Neural cell (in vitro differentiated cells): ENCODE measurements at regions not wholly inside any gene's neighbourhood (a gene's known extent, or its start where the extent isn't known, plus 50 kb on each side); places are given as distances from the start of the nearest gene placed in this dataset.

Experiments used
- H2AFZ ChIP-seq: fragments of 200-600, 300-800 bp; sonication (generic), shearing (Covaris generic); 2 replicates; pipeline ENCODE4 v1.6.0; 2014; ENCODE audit warnings: low read depth, mild to moderate bottlenecking, antibody characterized with exemption, low read length, moderate library complexity
- H3F3A ChIP-seq: fragments of 200-600 bp; shearing (Covaris generic); 2 replicates; pipeline ENCODE4 v1.6.1; 2016; ENCODE audit warnings: mild to moderate bottlenecking, moderate library complexity, mixed read lengths, antibody characterized with exemption, low read length; ENCODE audit not compliant: insufficient read depth, poor library complexity, severe bottlenecking
- H3K27ac ChIP-seq: fragments of 200-600, 300-800 bp; sonication (generic), shearing (Covaris generic); 2 replicates; pipeline ENCODE4 v1.5.1; 2014; ENCODE audit warnings: mild to moderate bottlenecking, low read length, moderate library complexity
- H3K27me3 ChIP-seq: fragments of 300-800, 200-600 bp; sonication (generic), shearing (Covaris generic); 2 replicates; pipeline ENCODE4 v1.6.0; 2014; ENCODE audit warnings: mild to moderate bottlenecking, low read depth, low read length, moderate library complexity; ENCODE audit not compliant: insufficient read depth
- H3K36me3 ChIP-seq: fragments of 300-800, 200-600 bp; sonication (generic), shearing (Covaris generic); 2 replicates; pipeline ENCODE4 v1.5.1; 2014; ENCODE audit warnings: mild to moderate bottlenecking, antibody characterized with exemption, low read length, moderate library complexity; ENCODE audit not compliant: insufficient read depth
- H3K4me2 ChIP-seq: fragments of 300-800, 200-600 bp; sonication (generic), shearing (Covaris generic); 2 replicates; pipeline ENCODE4 v1.6.0; 2014; ENCODE audit warnings: mild to moderate bottlenecking, low read length
- H3K4me3 ChIP-seq: fragments of 300-800, 200-600 bp; sonication (generic), shearing (Covaris generic); 2 replicates; pipeline ENCODE4 v1.5.1; 2014; ENCODE audit warnings: mild to moderate bottlenecking, low read length, moderate library complexity
- H3K79me2 ChIP-seq: fragments of 200-600 bp; shearing (Covaris generic); replicated peaks from 2 replicates; pipeline ENCODE4 v1.6.0; 2014; ENCODE audit warnings: mild to moderate bottlenecking, low read length, moderate library complexity; ENCODE audit not compliant: insufficient read depth
- H3K9ac ChIP-seq: fragments of 300-800, 200-600 bp; sonication (generic), shearing (Covaris generic); 2 replicates; pipeline ENCODE4 v1.6.1; 2016; ENCODE audit warnings: mild to moderate bottlenecking, low read length, mixed read lengths
- H3K9me2 ChIP-seq: fragments of 200-600 bp; shearing (Covaris generic); 2 replicates; pipeline ENCODE4 v1.6.1; 2016; ENCODE audit warnings: mild to moderate bottlenecking, low read length, mixed read lengths; ENCODE audit not compliant: insufficient read depth
- H3K9me3 ChIP-seq: fragments of 200-600, 300-800 bp; sonication (generic), shearing (Covaris generic); 2 replicates; pipeline ENCODE4 v1.6.1; 2016; ENCODE audit warnings: mild to moderate bottlenecking, mixed run types, low read length, moderate library complexity, mixed read lengths
- H4K20me1 ChIP-seq: fragments of 200-600 bp; shearing (Covaris generic); 2 replicates; pipeline ENCODE4 v1.6.1; 2016; ENCODE audit warnings: mild to moderate bottlenecking, mixed run types; ENCODE audit not compliant: insufficient read depth
- CTCF ChIP-seq: fragments of 450-650 bp; IDR thresholded peaks from 2 replicates; pipeline ENCODE4 v1.5.1; 2014; ENCODE audit warnings: antibody characterized with exemption, mild to moderate bottlenecking, moderate library complexity; ENCODE audit not compliant: poor library complexity, severe bottlenecking
- EP300 ChIP-seq: fragments of 450-650 bp; conservative IDR thresholded peaks from 2 replicates; pipeline ENCODE4 v1.6.1; 2014; ENCODE audit warnings: antibody characterized with exemption, mild to moderate bottlenecking, moderate library complexity; ENCODE audit not compliant: poor library complexity, severe bottlenecking
- EZH2 ChIP-seq: fragments of 200-600, 300-800 bp; shearing (Covaris generic), sonication (generic); IDR thresholded peaks from 2 replicates; pipeline ENCODE4 v1.6.1; 2014; ENCODE audit warnings: antibody characterized with exemption, low read length, borderline replicate concordance, mild to moderate bottlenecking; ENCODE audit not compliant: insufficient read depth, poor library complexity, severe bottlenecking
- MXI1 ChIP-seq: fragments of 450-650 bp; conservative IDR thresholded peaks from 2 replicates; pipeline ENCODE4 v1.6.1; 2014; ENCODE audit warnings: antibody characterized with exemption, mild to moderate bottlenecking; ENCODE audit not compliant: poor library complexity, severe bottlenecking
- POLR2AphosphoS5 ChIP-seq: IDR thresholded peaks from 2 replicates; pipeline ENCODE4 v1.6.1; 2012
- RAD21 ChIP-seq: fragments of 450-650 bp; conservative IDR thresholded peaks from 2 replicates; pipeline ENCODE4 v1.6.1; 2014; ENCODE audit warnings: antibody characterized with exemption, mild to moderate bottlenecking, moderate library complexity
- REST ChIP-seq: IDR thresholded peaks from 2 replicates; pipeline ENCODE4 v1.6.1; 2012; ENCODE audit warnings: borderline replicate concordance
- SMC3 ChIP-seq: fragments of 450-650 bp; conservative IDR thresholded peaks from 2 replicates; pipeline ENCODE4 v1.6.1; 2014; ENCODE audit warnings: antibody characterized with exemption, mild to moderate bottlenecking, moderate library complexity; ENCODE audit not compliant: poor library complexity
- TAF1 ChIP-seq: IDR thresholded peaks from 2 replicates; pipeline ENCODE4 v1.6.1; 2012; ENCODE audit warnings: low read depth

DNA sequence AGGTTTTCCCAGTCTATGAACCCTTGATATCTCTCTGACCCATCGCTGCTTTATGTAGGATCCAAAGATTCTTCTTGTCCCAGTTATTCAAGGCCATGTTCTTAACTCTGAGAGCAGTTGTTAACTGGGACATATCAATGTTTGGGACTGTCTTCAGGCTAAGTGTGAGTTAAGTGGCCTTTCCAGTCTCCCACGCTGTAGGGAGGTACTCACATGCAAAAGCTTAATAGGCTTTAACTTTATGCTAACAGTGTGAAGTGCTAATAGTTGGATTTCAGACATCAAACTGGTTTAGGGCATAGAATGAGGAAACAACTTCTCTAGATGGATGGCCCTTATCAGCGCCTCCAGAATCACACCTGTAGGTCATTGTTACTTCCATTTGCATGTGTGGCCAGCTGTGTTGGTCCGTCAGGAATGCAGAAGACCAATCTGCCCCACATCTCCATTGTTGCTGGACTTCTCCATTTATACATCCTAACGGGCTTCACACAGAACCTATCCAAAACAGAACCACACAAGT, 104.7 kb upstream of the MBNL2 start:
- Histone ChIP-seq H3K79me2 (no peaks in the 10 kb centered on the region), H3F3A (no peaks in the 10 kb centered on the region), H4K20me1 (no peaks in the 10 kb centered on the region), H3K9me3 (no peaks in the 10 kb centered on the region), H3K4me3 (no peak overlapping the region), H3K36me3 (no peaks in the 10 kb centered on the region), H3K4me2 (no peak overlapping the region), H3K27ac (no peak overlapping the region), H2AFZ (no peak overlapping the region), H3K27me3 (no peaks in the 10 kb centered on the region), H3K9ac (no peak overlapping the region), H3K9me2 (no peaks in the 10 kb centered on the region)
- TF ChIP-seq EZH2 (no peak), POLR2AphosphoS5 (no peak), EP300 (no peak), MXI1 (no peak), RAD21 (no peak), REST (no peak), CTCF (no peak), SMC3 (no peak), TAF1 (no peak)

DNA sequence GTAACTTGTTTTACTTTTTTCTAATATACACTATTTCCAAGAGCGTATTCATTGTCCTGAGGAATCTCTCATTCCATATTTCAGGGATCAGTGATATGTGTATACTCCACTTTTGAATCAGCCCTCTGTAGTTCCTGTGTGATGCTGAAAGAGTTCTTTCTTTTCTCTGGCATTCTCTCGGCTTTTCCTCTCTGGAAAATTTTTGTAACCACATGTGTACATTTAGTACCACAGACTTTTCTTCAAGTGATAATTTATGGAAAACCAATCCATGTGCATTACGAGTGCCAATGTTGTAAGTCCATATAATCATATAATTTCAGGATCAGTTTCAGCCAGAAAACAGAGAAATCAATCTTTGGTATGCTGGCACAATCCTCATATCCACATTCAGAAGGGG, 102.2 kb upstream of the MBNL2 start:
- Histone ChIP-seq H3K9me2 (no peaks in the 10 kb centered on the region), H3K27ac (no peak overlapping the region), H3K36me3 (no peaks in the 10 kb centered on the region)

More for the DNA sequence above, 102.2 kb upstream of the MBNL2 start:
- Histone ChIP-seq H3K4me2 (no peak overlapping the region), H3K9ac (no peak overlapping the region), H3K27me3 (no peaks in the 10 kb centered on the region), H4K20me1 (no peaks in the 10 kb centered on the region), H3F3A (no peaks in the 10 kb centered on the region), H3K79me2 (no peaks in the 10 kb centered on the region), H2AFZ (no peak overlapping the region), H3K9me3 (no peaks in the 10 kb centered on the region), H3K4me3 (no peak overlapping the region)
- TF ChIP-seq EZH2 (no peak), MXI1 (no peak), CTCF (no peak), EP300 (no peak), SMC3 (no peak), POLR2AphosphoS5 (no peak)
